ENCODE measurements at regions not wholly inside any gene's neighbourhood (a gene's known extent, or its start where the extent isn't known, plus 50 kb on each side); places are given as distances from the start of the nearest gene placed in this dataset.

GRCh38 chr16:17769065-17769464 is 298.3 kb upstream of the XYLT1 start:
- TF ChIP-seq EZH2 (IDR thresholded peaks at IDR 0.05; ENCODE audit: insufficient read depth, poor library complexity, severe bottlenecking) (no peak), EZH2phosphoT487 (IDR thresholded peaks at IDR 0.05; ENCODE audit: insufficient read depth, low read depth) (no peak)
